Activated CD4-positive, alpha-beta T cell treated with anti-CD3 and anti-CD28 coated beads, Interleukin-2, amount 50 U/mL, for 16 hours (primary cell): ENCODE measurements at regions not wholly inside any gene's neighbourhood (a gene's known extent, or its start where the extent isn't known, plus 50 kb on each side); places are given as distances from the start of the nearest gene placed in this dataset.
"Not testable (repeated sequence)": the region's sequence is repeated elsewhere in the genome, so short reads cannot be mapped to it uniquely, and the experiment has no call there.

Experiments
- DNase-seq: peaks from one replicate; pipeline ENCODE4 v3.0.0-alpha.2; 2020

DNA sequence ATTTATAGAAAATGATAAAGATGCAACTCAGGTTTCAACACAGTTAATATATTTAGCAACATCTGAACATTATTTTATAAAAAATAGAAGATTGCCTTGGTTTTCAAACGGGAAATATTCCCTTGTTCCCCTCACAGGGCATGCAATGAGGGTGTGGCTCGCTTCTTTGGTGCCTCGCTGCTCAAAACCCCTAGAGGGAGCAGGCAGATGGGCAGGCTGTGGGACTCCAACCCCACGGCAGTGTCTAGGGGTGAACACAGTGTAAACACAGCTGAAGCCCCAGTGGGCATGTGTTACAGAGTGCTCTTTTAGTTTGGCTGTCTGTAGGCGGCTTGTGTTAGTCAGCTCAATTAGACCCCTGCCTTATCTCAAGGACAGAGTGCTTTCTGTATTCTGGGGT is 560.8 kb upstream of the IMPG1 start:
- DNase-seq: no peak

DNA sequence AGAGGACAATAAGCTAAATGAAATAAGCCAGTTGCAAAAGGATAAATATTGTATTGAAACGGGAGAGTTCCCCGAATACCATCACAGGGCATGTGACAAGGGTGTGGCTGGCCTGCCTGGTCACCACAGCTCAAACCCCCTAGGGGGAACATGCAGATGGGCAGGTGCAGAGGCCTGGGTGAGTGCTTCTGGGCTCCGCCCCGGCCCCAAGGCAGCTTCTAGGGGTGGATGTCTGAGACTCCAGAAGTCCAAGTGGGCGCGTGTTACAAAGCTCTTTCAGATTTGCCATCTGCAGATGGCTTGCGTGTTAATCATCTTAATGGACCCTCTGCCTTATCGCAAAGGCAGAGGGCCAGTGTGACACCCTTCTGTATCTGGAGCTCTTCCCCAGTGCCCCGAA is 559.2 kb upstream of the IMPG1 start:
- DNase-seq: no peak

DNA sequence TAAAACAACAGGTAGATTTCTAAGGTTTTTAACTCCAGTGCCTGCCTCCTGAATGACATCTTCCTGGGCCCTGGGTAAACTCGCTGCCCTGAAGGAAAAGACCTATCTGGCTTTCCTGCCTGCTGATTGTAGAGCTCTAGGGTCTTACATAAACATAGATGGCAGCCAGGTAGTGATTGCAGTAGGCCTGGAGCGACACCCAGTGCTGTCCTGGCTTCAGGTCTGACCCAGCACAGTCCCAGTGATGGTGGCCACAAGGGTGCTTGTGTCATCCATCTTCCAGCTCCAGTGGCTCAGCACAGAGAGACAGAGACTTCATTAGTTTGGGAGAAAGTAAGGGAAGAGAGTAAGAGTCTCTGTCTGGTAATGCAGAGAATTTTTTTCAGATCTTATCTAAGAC is 542.9 kb upstream of the IMPG1 start:
- no peak for DNase-seq

DNA sequence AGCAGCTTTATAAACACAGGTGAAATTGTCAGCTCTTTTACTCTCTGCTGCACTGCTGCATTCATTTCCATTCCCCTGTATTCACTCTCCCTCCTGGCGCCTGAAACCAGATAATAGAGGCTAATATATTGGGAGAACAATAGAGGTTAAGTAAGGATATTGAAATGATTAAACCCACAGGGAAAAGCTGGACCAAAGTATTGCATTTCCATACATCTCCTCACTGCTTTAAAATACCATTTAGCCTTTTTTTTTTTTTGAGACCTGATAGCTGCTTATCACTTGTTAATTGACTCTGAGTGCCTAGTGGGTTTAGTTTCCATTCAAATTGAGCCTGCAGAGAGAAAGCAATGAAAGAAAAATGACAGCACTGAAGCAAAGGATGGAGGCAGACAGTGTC is 540.5 kb upstream of the IMPG1 start:
- DNase-seq: no peak

DNA sequence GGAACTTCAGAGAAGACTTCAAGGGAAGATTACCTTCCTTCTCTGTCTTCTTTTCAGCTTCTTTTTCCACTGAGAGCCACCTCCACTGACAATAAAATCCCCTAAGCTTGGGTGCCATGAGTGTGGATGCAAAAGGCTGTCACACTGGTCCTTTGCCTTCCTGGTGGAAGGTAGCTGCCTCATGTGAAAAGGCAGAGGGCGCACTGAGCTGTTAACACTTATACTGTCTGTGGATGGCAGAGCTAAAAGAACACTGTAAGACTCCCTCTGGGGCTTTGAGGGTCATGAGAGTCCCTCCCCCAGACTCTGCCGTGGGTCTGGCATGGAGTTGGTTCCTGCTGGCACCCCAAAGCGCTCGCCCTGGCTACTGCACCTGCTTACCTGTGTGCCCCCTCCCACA is 536.7 kb upstream of the IMPG1 start:
- no peak for DNase-seq

DNA sequence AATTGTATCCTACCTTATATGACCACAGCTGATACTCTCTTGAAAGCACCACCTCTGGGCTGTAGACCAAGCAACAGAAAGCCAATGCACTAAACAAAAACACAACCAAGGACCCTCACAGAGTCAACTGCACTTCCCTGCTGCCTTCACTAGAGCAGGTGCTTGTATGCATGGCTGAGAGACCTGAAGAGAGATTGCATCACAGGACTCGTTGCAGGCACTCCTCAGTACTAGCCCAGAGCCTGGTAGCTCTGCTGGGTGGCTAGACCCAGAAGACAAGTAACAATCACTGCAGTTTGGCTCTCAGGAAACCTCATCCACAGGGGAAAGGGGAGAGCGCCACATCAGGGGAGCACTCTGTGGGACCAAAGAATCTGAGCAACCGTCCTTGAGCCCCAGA is 521.6 kb upstream of the IMPG1 start:
- DNase-seq: no peak

DNA sequence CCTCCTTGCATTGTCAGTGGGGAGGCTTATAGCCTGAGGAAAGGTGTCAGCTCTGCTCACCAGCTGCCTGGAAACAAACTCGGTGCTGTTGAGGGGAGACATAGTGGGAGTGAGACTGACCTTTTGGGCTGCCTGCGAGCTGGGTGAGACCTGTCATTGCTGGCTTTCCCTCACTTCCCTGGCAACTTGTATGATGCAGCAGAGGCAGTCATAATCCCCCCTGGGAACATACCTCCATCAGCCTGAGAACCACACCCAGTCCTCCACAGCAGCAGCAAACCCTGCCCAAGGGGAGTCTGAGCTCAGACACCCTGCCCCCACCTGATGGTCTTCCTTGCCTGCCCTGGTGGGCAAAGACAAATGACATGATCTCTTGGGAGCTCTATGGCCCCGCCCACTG is 521.2 kb upstream of the IMPG1 start:
- no peak for DNase-seq

DNA sequence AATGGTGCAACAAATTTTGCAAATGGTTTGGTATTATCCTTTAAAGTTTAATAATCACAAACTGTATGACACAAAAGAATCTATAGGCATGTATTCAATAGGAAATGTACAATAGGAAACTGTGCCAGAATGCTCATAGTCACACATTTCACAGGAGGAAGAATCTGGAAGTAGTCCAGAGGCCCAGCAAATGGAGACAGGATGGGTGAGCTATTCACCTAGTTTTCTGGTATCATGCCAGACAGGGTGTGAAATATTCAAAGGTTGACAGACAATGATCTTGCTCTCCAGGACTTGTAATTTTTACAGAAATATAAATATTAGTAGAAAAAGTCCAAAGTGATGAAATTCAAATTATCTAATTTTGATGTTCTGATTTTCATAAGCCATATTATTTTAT is 520.1 kb upstream of the IMPG1 start:
- no peak for DNase-seq

DNA sequence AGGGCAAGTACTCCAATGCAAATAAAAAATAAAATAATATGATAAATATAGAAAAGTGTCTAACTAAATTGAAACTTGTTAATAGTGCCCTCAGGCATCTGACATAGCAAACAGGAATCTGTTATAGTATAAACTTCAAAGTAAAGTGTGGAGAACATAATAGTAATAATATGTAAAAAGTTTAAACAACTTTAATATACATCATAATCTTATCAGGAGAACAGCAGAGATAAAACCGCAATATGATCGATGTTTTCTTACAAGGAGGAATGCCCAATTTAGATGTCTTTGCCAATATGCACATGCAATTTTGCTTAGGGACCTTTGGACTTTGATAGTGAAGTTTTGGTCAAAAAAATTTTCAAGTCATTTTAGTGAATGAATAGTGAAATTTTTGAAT is 514.8 kb upstream of the IMPG1 start:
- DNase-seq: no peak

DNA sequence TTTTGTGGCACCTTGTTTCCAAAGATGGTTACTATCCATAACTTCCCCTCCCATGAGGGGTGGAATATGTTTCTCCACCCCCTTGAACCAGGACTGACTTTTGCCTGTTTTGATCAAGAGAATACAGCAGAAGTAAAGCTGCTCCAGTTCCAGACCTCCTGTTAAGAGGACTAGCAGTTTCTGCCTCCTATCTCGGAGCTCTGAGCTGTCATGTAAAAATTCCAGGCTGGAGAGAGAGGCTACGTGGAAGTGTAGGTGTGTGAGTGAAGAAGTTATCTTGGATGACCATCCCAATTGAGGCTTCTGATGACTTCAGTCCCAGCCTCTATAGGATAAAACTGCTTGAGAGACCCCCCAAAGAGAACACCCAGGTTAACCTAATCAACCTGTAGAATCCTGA is 511.7 kb upstream of the IMPG1 start:
- no peak for DNase-seq

DNA sequence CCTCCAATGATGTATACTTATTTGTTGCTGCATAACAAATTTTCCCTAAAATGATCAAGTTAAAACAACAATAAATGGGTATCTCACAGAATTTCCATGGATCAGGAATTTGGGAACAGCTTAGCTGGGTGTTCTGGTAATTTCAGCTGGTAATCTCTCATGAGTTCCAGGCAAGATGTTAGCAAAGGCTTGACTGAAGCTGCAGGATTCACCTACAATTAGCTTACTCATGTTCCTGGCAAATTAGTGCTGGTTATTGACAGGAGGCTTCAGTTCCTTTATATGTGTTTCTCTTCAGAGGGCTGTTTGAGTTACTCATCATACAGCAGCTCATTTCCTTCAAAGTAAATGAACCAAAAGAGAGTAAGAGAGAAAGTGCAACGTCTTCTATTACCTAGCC is 506.3 kb upstream of the IMPG1 start:
- DNase-seq: no peak

DNA sequence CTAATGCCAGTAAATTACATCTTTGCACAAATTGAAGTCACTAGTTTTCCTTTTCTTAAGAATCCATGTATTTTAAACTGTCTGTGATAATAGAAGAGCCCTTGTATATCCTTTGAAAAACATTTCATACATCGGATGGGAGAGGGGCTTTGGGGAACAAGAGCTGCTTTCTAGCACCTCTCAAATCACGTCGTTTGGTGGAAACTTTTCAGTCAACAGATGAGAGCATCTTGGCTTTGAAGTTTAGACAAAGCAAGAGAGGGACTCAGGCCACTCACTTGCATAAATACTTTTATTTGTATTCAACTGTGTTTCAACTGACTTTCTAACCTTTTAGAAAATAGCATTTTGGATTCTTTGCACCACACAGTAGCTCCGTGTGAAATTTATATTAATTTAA is 502.3 kb upstream of the IMPG1 start:
- DNase-seq: no peak

DNA sequence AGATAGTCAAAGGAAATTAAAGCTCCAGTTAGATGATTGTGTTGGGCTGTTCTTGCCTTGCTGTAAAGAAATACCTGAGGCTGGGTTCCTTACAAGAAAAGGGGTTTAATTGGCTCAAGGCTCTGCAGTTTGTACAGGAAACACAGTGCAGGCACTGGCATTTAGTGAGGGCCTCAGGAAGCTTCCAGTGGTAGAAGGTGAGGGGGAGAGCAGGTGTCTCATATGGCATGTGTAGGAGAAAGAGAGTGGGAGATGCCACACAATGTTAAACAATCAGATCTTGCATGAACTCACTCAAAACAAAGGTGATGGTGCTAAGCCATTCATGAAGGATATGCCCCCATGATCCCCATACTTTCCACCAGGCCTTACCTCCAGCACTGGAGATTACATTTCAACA is 493.5 kb upstream of the IMPG1 start:
- DNase-seq: no peak

DNA sequence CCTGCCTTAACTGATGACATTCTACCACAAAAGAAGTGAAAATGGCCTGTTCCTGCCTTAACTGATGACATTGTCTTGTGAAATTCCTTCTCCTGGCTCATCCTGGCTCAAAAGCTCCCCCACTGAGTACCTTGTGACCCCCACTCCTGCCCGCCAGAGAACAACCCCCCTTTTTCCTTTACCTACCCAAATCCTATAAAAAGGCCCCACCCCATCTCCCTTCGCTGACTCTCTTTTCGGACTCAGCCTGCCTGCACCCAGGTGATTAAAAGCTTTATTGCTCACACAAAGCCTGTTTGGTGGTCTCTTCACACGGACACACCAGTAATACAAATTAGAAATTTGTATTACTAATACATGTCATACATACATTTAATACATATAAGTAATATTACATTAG is 489.9 kb upstream of the IMPG1 start:
- DNase-seq: not testable (repeated sequence)

DNA sequence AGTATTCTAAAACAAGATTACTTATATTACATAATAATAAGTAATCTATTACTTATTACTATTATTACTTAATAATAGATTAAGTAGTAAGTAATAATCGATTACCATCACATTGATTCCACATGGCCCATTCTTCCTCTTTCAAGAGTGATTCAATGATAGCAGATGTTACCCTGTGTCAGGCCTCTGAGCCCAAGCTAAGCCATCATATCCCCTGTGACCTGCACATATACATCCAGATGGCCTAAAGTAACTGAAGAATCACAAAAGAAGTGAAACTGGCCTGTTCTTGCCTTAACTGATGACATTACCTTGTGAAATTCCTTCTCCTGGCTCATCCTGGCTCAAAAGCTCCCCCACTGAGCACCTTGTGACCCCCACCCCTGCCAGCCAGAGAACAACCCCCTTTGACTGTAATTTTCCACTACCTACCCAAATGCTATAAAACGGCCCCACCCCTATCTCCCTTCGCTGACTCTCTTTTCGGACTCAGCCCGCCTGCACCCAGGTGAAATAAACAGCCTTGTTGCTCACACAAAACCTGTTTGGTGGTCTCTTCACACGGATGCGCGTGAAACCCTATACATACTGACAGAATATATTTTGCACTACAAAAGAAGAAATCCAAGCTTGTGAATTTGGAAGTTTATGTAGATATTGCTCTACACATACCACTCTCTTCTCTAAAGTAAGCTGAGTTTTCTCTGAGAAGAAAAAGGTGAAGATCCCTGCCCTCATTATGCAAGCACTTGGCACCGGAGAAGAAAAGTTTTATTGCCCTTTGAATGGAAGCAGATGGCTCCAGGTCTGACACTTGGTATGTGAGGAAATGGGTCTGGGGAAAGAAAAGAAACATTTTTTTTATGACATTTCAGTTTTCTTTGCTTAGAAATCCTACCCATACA is 488.6 kb upstream of the IMPG1 start:
- not testable (repeated sequence) for DNase-seq

DNA sequence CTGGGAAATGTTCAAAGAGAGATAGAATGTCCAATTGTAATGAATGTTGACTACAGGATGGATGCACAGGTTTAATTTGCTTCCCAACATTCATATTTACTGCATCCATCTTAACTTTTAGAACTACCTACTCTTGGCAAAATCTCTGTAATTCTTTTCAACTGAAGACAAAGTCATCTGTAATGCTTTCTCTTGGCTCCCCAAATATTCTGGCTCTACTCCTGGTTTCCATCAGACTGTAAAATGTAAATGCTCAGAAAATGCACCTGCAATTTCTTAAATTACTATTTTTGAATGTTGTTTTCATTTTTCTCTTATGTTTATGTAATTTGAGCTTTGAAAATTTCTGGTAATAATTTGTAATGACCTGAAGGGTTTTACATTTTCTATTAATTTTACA is 480.8 kb upstream of the IMPG1 start:
- no peak for DNase-seq

DNA sequence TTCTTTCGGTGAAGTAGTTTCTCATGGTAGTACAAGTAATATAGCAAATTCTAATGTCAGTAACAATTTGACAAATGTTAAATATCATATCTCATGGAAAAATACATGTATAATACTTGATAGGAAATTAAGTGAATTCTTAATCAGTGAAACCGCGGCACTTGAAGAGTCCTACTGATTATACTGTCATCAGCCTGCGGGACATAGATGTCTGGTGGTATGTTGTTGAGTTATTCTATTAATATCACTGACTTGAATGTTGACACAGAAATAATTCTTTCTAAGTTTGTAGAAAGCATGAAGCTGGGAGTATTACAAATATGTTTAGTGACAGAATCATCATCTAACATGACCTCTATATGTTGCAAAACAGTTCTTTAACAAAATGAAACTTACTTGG is 479.8 kb upstream of the IMPG1 start:
- no peak for DNase-seq

DNA sequence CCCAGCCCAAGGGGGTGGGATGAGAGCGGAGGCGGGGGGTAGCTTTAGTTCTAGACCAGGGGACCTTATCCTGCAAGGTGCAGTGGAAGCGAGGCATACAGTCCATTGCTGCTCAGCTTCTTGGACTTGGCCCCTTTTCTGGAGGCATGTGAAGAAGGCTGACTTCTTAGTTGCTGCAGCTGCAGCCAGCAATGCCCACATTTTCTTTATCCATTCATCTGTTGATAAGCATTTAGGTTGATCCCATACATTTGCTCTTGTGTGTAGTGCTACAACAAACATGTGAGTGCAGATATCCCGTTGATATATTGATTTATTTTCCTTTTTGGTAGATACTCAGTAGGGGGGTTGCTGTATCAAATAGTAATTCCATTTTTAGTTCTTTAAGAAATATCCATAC is 461.2 kb upstream of the IMPG1 start:
- DNase-seq: no peak

DNA sequence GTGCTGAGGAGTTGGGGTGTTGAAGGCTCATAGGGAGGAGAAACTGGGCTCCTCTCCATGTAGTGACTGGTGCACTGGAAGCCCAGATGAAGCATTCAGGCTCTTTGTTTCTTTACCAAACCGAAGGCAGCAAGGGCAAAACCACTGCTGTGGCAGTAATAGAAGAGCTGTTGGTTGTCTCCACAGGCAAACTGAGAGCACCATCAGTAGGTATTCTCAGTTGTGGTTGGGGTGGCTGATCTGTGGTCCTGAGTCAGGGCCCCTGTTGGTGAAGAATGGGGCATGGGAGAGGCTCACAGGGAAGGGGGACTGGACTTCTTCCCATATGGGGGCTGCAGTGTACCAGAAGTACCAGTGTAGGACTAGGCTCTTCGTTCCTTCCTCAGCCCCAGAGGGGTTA is 460.2 kb upstream of the IMPG1 start:
- DNase-seq: no peak

DNA sequence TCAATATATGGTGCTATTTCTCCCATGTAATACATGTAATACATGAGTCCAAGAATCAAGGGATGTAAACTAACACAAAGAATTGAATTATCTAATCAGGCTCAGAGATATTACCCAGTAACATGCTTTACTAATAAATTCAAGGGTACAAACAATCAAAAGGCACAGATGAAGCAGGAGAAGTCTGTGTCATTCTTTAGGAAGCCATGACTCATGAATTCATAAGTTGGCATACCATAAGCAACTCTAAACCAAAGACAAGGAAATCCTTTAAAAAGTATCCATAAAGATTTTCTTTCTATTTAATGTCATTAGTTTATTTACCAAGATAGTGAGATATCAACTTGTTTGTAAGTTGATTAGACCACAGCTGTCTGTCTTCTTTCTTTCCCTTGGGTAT is 446.0 kb upstream of the IMPG1 start:
- no peak for DNase-seq

DNA sequence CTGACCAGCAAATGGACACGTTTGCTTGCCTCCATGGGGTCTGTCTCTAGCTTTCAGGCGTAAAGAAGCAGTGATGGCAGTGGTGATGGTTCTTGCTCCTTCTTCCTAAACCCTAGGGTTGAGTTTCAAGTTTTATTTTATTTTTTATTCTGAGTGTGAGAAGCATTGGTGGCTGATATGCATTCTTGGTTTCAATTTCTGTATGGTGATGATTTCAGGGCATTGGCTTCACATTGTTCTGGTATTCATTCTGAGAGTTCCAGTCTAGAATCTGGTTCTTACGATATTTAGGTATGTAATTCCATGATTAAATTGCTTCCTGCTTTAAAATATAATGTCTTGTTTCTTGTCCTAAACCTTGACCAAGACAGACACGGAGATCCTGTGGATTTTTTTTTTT is 444.5 kb upstream of the IMPG1 start:
- no peak for DNase-seq

DNA sequence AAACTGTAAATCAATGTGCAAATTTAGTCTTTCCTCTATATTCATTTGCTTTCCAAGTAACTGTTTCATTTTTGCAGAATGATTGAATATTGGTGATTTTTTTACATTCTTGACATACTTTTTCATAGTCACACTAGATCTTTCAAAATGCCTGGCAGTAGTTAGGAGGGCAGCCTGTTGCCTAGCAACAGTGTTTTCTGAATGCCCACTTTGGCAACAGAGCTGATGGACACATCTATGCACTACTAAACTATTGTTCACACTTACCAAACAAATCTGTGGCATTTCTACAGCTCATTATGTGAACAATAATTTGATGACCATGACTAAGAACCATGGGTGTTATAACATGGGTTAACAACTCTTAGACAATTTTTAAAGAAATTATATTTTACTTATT is 438.0 kb upstream of the IMPG1 start:
- no peak for DNase-seq

DNA sequence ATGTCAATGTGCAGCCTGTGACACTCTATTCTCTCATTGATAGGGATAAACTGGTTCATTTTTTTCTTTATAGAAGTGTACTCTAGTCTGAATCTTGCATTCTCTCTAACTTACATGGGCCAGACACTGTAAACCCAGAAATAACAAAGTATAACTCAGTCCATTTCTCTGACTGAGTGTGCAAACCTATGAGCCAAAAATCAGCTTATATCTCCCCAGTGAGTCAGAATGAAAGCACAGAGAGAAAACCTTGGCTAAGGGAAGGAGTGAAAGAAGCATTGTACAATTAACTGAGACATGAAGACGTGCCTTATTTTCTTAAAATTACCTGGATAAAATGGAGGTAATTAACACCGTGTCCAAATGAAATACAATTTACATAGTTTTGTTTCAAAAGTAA is 436.9 kb upstream of the IMPG1 start:
- DNase-seq: no peak

DNA sequence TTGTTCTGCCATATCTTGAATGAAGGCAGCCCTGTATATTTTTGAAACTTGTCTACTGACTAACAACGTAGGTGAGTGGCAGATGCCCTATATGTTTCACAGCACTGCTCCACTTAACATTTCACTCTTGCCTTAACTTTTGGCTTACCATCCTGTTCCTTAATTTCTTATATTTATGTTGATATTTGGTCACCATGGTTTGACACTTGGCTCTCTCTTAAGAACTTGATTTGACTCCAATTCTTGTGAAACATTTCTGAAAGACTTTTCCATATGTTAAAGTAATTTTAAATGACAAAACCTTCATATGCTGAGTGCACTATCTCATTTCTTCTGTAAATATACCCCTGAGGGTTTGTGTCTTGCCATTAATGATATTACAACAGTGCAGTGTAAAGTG is 434.3 kb upstream of the IMPG1 start:
- DNase-seq: no peak

DNA sequence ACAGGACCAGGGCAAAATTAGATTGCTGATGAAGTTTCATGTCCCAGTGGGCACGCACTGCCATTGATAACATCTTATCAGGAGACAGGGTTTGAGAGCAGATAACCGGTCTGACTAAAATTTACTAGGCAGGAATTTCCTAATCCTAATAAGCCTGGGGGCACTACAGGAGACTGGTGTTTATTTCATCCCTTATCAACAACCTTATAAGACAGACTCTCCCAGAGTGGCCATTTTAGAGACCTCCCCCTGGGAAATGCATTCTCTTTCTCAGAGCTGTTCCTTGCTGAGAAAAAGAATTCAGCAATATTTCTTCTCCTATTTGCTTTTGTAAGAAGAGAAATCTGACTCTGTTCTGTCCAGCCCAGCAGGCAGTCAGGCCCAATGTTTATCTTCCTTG is 423.4 kb upstream of the IMPG1 start:
- DNase-seq: no peak
